Endothelial cell of umbilical vein (primary cell): ENCODE measurements at regions not wholly inside any gene's neighbourhood (a gene's known extent, or its start where the extent isn't known, plus 50 kb on each side); places are given as distances from the start of the nearest gene placed in this dataset.

Experiments
- POLR2A ChIP-seq: IDR thresholded peaks from 2 replicates; pipeline ENCODE4 v1.6.1; 2012; ENCODE audit warnings: low read depth, mild to moderate bottlenecking, control low read depth, low read length
- TF ChIP-seq, protein P1 (sequence below), 2 donors: IDR thresholded peaks; 1 replicate in 1 of 2; 2 replicates in 1 of 2; pipeline ENCODE4 v1.5.1; 2011; ENCODE audit warnings: low read length in 2 of 2, mild to moderate bottlenecking in 2 of 2, moderate library complexity in 2 of 2, control low read depth in 1 of 2, inconsistent platforms in 1 of 2, low read depth in 1 of 2; ENCODE audit not compliant: insufficient read depth in 1 of 2; ENCODE audit errors: extremely low read depth in 1 of 2

DNA sequence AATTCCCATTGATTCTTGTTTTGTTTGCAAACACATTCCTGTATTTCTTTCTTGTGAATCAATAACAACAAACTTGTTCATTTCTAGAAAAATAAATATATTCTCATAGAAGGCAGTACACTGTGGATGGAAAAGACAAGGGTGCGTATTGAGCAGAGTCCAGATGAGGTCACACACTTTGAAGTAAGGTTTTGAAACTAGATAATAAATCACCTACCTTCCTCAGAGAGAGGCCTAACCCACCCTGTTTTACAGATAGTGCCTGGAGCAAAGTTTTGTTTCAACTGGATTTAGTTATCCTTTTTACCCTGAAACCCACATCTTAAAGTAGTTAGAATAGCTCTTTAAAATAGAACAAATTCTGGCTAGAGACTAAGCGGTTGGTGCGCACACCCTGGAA lies 137.1 kb upstream of the PIEZO2 start:
- no peak for TF ChIP-seq POLR2A
- TF ChIP-seq, protein P1, sequence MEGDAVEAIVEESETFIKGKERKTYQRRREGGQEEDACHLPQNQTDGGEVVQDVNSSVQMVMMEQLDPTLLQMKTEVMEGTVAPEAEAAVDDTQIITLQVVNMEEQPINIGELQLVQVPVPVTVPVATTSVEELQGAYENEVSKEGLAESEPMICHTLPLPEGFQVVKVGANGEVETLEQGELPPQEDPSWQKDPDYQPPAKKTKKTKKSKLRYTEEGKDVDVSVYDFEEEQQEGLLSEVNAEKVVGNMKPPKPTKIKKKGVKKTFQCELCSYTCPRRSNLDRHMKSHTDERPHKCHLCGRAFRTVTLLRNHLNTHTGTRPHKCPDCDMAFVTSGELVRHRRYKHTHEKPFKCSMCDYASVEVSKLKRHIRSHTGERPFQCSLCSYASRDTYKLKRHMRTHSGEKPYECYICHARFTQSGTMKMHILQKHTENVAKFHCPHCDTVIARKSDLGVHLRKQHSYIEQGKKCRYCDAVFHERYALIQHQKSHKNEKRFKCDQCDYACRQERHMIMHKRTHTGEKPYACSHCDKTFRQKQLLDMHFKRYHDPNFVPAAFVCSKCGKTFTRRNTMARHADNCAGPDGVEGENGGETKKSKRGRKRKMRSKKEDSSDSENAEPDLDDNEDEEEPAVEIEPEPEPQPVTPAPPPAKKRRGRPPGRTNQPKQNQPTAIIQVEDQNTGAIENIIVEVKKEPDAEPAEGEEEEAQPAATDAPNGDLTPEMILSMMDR (IDR thresholded peaks at IDR 0.05; ENCODE audit: extremely low read depth in 1 of 2, insufficient read depth in 1 of 2, low read depth in 1 of 2, low read length in 2 of 2), result no peak
